ENCODE measurements at regions not wholly inside any gene's neighbourhood (a gene's known extent, or its start where the extent isn't known, plus 50 kb on each side); places are given as distances from the start of the nearest gene placed in this dataset.

DNA sequence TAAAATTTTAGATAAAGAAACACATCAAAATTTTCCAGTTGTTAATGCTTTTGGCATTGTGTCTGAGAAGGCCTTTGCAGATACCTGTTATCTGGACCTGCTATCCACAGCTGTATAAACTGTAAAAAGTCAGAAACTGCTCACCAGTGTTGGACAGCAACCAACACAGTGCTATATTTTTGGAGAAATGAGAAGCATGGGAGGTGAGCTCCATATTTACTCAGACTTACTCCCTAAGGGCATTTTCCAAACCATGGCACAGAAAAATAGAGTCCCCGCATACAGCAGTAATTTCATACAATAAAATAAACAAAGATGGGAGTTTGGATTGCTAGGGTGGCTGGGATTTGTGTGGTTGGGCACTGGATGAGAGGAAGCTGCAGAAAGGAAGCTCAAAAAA, 136.3 kb upstream of the GLI3 start:
- Histone ChIP-seq H3K27ac (ENCODE audit: low read depth, low read length) (no peak overlapping the region), H3K4me3 (ENCODE audit: low read depth, low read length) (no peak overlapping the region), H3K9me3 (ENCODE audit: control insufficient read depth, insufficient read depth, low read length) (no peaks in the 10 kb centered on the region), H3K27me3 (ENCODE audit: control insufficient read depth, insufficient read depth, low read length) (no peaks in the 10 kb centered on the region)
- ChIA-PET POLR2A (no interaction called here), CTCF (no interaction called here)
- no peak for DNase-seq (ENCODE audit: low read depth, low spot score)
- TF ChIP-seq, protein P1, sequence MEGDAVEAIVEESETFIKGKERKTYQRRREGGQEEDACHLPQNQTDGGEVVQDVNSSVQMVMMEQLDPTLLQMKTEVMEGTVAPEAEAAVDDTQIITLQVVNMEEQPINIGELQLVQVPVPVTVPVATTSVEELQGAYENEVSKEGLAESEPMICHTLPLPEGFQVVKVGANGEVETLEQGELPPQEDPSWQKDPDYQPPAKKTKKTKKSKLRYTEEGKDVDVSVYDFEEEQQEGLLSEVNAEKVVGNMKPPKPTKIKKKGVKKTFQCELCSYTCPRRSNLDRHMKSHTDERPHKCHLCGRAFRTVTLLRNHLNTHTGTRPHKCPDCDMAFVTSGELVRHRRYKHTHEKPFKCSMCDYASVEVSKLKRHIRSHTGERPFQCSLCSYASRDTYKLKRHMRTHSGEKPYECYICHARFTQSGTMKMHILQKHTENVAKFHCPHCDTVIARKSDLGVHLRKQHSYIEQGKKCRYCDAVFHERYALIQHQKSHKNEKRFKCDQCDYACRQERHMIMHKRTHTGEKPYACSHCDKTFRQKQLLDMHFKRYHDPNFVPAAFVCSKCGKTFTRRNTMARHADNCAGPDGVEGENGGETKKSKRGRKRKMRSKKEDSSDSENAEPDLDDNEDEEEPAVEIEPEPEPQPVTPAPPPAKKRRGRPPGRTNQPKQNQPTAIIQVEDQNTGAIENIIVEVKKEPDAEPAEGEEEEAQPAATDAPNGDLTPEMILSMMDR (IDR thresholded peaks at IDR 0.05; ENCODE audit: low read depth, low read length) = no peak

DNA sequence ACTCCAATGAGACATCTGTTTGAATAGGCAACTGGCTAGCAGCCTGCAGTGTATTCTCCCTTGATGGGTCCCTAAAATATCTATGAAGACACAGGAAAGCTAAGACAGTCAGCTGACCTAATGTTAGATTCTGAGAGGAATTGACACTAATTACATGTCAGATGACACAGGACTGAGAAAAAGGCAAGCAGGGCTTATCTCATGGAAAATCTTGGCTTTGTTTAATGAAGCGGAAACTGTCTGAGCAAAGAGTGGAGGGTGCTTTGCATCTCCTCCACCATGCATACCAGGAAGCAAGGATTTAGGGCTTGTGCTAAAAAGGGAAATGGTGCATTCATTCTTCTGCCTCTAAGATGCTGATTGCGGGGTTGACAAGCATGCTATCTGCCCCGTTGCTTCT, 135.5 kb upstream of the GLI3 start:
- DNase-seq (ENCODE audit: low read depth, low spot score) = no peak
- Histone ChIP-seq H3K27ac (ENCODE audit: low read depth, low read length) (no peak overlapping the region), H3K4me3 (ENCODE audit: low read depth, low read length) (no peak overlapping the region), H3K9me3 (ENCODE audit: control insufficient read depth, insufficient read depth, low read length) (no peaks in the 10 kb centered on the region), H3K27me3 (ENCODE audit: control insufficient read depth, insufficient read depth, low read length) (no peaks in the 10 kb centered on the region)
- POLR2A ChIA-PET = no interaction called here
- TF ChIP-seq, protein P1 (IDR thresholded peaks at IDR 0.05; ENCODE audit: low read depth, low read length) = no peak
- CTCF ChIA-PET = no interaction called here

DNA sequence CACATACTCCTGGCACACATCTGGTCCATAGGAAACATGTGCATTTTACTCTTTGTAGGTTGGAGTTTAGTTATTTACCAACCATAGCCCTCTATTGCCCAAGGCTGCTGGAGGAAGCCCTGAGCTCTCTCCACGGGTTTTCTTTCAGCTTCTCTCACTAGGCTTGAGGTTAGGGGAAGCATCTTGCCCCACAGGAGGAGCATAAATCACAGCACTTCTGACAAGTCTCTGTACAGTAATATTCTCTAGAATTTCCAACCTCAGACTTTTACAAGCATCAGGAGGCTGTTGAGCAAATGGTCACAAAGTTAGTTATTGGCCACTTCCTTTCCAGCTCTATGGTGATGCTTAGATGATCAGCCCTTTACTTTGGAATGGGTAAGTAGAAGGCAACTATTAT, 122.9 kb upstream of the GLI3 start:
- no peak for DNase-seq (ENCODE audit: low read depth, low spot score)
- ChIA-PET POLR2A (no interaction called here), CTCF (no interaction called here)
- TF ChIP-seq, protein P1 (IDR thresholded peaks at IDR 0.05; ENCODE audit: low read depth, low read length) = no peak
- Histone ChIP-seq H3K27me3 (ENCODE audit: control insufficient read depth, insufficient read depth, low read length) (no peaks in the 10 kb centered on the region), H3K4me3 (ENCODE audit: low read depth, low read length) (no peak overlapping the region), H3K9me3 (ENCODE audit: control insufficient read depth, insufficient read depth, low read length) (no peaks in the 10 kb centered on the region), H3K27ac (ENCODE audit: low read depth, low read length) (no peak overlapping the region)

DNA sequence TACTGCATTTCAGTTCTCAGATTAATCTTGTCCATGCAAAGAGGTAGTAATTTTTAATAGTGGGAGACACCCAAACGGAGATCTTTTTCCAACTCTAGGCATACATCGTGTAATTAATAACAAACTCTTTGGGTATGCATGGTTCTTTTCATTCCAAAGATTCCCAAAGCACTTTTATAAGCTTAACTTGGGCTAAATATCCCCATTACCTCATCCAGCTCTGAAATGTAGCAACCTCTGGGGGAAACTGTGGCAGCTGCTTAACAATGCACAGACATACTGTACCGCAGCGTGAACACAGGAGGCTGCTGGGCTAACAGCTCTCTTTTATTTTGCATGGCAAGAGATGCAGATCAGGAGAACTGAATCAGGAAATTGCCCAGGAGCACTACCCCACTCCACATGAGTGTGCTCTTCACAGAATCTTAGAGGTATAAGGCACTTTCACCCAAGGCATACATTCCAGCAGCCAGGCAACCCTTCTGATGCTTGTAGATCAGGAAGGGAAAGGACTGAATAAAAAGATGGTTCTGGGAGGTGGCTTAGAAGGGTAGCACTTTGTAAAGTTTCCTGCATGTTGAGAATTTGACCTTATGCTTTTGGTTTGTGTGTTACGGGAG, 114.4 kb upstream of the GLI3 start:
- CTCF ChIA-PET = no interaction called here
- DNase-seq (ENCODE audit: low read depth, low spot score) = no peak
- POLR2A ChIA-PET = no interaction called here
- H3K9me3 ChIP-seq (ENCODE audit: control insufficient read depth, insufficient read depth, low read length) = no peaks in the 10 kb centered on the region
- H3K27me3 ChIP-seq (ENCODE audit: control insufficient read depth, insufficient read depth, low read length) = no peaks in the 10 kb centered on the region
- H3K4me3 ChIP-seq (ENCODE audit: low read depth, low read length) = no peak overlapping the region
- TF ChIP-seq, protein P1 (IDR thresholded peaks at IDR 0.05; ENCODE audit: low read depth, low read length) = no peak
- H3K27ac ChIP-seq (ENCODE audit: low read depth, low read length) = no peak overlapping the region

DNA sequence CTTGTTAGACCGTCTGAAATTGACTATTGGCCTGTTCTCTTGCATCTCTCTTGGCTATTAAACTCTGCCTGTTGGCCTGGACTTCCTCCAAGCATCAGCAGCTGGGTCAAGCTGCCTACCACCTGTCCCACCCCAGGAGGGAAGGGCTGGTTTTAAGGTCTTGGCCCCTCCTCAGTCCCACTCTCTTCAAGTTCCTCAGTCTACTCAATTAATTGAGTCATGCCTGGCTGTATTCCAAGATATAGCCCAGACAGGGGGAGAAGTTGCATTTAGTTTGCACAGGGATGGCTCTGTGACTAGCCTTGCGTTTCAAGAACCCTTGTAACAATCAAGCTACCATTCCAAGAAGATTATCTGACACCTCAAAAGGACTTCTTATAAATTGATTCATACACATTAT, 113.8 kb upstream of the GLI3 start:
- Histone ChIP-seq H3K9me3 (ENCODE audit: control insufficient read depth, insufficient read depth, low read length) (no peaks in the 10 kb centered on the region), H3K27ac (ENCODE audit: low read depth, low read length) (no peak overlapping the region), H3K27me3 (ENCODE audit: control insufficient read depth, insufficient read depth, low read length) (no peaks in the 10 kb centered on the region), H3K4me3 (ENCODE audit: low read depth, low read length) (no peak overlapping the region)
- CTCF ChIA-PET = no interaction called here
- DNase-seq (ENCODE audit: low read depth, low spot score) = no peak
- TF ChIP-seq, protein P1 (IDR thresholded peaks at IDR 0.05; ENCODE audit: low read depth, low read length) = no peak
- POLR2A ChIA-PET = no interaction called here
